HUES48 (cell line): ENCODE measurements at regions not wholly inside any gene's neighbourhood (a gene's known extent, or its start where the extent isn't known, plus 50 kb on each side); places are given as distances from the start of the nearest gene placed in this dataset.

Source experiments
- H3K27ac ChIP-seq: one replicate; pipeline ENCODE4 v1.7.0; 2013; ENCODE audit warnings: low read depth, low read length, inconsistent platforms
- H3K27me3 ChIP-seq: 2 replicates; pipeline ENCODE4 v1.6.1; 2013; ENCODE audit warnings: mild to moderate bottlenecking, low read length; ENCODE audit not compliant: control insufficient read depth, insufficient read depth
- H3K36me3 ChIP-seq: 2 replicates; pipeline ENCODE4 v1.6.1; 2013; ENCODE audit warnings: low read length; ENCODE audit not compliant: control insufficient read depth, insufficient read depth
- H3K4me1 ChIP-seq: 2 replicates; pipeline ENCODE4 v1.6.1; 2013; ENCODE audit warnings: mild to moderate bottlenecking, low read length; ENCODE audit not compliant: control insufficient read depth, insufficient read depth
- H3K4me3 ChIP-seq: 2 replicates; pipeline ENCODE4 v1.5.1; 2013; ENCODE audit warnings: mild to moderate bottlenecking, low read depth, low read length
- H3K9ac ChIP-seq: 2 replicates; pipeline ENCODE4 v1.6.1; 2013; ENCODE audit warnings: mild to moderate bottlenecking, low read depth, low read length, moderate library complexity
- H3K9me3 ChIP-seq: 2 replicates; pipeline ENCODE4 v1.6.1; 2013; ENCODE audit warnings: low read length; ENCODE audit not compliant: control insufficient read depth, insufficient read depth

DNA sequence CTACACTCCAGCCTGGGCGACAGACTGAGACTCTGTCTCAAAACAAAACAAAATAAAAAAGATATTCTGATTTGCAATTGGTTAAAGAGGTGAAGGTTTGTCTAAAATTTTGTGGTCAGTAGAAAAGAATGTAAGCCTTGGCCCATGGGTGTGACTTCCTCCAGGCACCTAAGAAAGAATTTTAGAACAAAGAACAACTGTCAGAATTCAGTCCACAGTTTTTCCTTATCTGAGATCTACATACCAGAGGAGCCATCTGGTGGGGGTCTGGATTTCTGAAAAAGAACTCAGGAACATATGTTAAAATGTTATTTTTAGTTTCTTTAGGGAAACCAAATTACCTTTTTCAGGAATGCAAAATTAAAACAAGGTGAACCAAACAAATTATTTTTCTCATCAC, 434.1 kb downstream of the ANKRD50 start:
- Histone ChIP-seq H3K9me3 (no peaks in the 10 kb centered on the region), H3K27ac (no peak overlapping the region), H3K4me1 (no peaks in the 10 kb centered on the region), H3K4me3 (no peak overlapping the region), H3K9ac (no peak overlapping the region), H3K36me3 (no peaks in the 10 kb centered on the region), H3K27me3 (no peaks in the 10 kb centered on the region)

DNA sequence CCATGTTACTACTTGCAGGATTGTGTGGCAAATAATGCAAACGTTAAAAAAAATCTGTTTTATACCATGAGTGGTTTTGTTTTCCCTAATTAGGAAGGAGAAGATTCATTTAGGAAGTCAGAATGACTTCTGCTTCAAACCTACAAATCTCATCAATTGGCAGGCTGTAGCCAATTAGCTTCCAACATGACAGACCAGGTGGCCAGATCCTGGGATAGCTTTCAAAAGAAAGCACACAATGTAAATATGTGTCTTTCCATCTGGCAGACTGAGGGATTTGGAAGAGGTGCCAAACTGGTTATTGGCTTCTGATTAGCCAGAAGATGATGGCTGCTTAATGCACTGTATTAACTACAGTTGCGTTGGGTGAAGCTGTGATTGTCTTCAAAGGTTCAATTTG, 432.8 kb downstream of the ANKRD50 start:
- H3K27me3 ChIP-seq: no peaks in the 10 kb centered on the region
- no peaks in the 10 kb centered on the region for H3K4me1 ChIP-seq
- no peak overlapping the region for H3K9ac ChIP-seq
- H3K9me3 ChIP-seq: no peaks in the 10 kb centered on the region
- no peaks in the 10 kb centered on the region for H3K36me3 ChIP-seq
- H3K27ac ChIP-seq: no peak overlapping the region
- H3K4me3 ChIP-seq: no peak overlapping the region

DNA sequence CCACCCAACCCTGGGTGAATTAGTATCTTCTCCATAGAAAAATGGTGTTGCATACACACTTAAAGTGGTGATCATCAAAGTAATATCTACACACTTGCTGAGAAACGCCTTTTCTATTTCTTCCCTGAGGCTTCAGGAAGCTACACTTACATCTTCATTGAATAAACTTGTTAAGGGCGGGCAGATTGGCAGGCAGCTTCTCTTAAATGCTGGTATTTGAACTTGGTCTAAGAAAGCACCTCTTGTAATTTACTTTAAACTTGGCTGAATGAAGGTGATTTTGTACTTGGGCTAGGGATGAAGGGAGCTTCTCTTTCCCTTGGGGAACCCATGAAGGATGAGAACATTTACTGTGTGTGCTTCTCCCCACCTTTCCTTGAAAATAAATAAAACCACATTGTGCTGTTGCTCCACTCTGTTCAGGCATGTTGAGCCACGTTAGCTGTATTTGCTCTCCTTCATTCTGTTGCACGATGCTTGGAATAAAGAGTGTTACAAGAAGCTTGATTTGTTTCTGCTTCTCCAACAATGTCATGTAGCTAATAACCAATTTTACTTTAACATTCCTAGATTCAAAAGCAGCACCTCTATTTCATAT, 430.1 kb downstream of the ANKRD50 start:
- H3K4me3 ChIP-seq: no peak overlapping the region
- H3K4me1 ChIP-seq: no peaks in the 10 kb centered on the region
- no peaks in the 10 kb centered on the region for H3K36me3 ChIP-seq
- H3K27ac ChIP-seq: no peak overlapping the region
- no peaks in the 10 kb centered on the region for H3K27me3 ChIP-seq
- no peak overlapping the region for H3K9ac ChIP-seq
- no peaks in the 10 kb centered on the region for H3K9me3 ChIP-seq

DNA sequence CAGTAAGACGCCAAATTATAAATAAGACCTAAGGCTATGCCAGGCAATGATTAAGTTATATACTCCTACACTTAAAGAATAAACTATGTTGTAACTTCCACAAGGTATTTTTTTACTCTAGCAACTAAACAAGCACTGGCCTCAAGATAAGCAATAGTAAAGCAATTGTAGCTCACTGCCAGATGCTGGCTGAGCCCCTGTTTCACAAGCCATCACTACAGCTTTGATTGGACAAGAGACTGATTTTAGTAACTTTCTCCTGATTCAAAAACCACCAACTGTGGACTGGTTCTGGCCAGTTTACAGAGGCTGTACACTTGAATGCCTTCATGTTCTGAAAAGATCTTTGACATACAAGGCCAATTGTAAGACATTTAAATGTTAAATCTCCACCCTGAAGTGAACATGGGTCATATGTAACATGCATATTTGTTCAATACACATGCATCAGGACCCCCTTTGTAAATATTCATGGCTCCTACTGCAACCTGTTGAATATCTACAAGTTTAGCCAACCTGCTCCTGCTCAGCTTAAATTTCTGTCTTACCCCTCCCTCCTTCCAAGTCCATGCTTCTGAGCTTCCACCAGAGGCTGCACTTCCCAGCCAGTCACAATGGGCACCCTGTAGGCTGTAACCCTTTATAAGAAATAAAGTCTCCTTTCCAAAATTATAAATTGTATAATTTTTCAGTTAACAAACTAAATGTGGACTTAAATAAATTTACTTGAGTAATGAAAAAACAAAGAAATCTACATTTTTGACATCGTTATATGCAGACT, 423.6 kb downstream of the ANKRD50 start:
- Histone ChIP-seq H3K4me3 (no peak overlapping the region), H3K36me3 (no peaks in the 10 kb centered on the region), H3K9me3 (no peaks in the 10 kb centered on the region), H3K27ac (no peak overlapping the region), H3K4me1 (no peaks in the 10 kb centered on the region), H3K27me3 (no peaks in the 10 kb centered on the region), H3K9ac (no peak overlapping the region)

DNA sequence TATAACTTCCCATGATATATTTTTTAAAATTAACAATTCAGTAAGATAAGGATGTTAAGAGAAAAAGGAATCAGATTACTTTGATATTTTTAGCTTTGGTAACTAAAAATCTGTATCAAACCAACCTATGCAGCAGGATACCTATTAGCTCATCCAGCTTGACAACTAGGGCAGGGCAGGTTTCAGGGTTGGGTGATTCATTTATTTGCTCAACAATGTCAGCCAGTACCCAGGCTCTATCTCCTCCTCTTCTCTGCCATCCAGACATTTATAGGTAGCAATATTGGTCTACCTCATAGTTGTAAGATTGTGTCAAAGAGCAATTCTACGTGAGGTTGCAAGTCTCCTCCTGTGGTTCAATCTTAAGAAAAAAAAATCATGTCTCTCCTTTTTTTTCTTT, 421.9 kb downstream of the ANKRD50 start:
- H3K9me3 ChIP-seq: no peaks in the 10 kb centered on the region
- H3K4me1 ChIP-seq: no peaks in the 10 kb centered on the region
- H3K27me3 ChIP-seq: no peaks in the 10 kb centered on the region
- no peak overlapping the region for H3K9ac ChIP-seq
- no peak overlapping the region for H3K4me3 ChIP-seq
- H3K36me3 ChIP-seq: no peaks in the 10 kb centered on the region
- no peak overlapping the region for H3K27ac ChIP-seq

DNA sequence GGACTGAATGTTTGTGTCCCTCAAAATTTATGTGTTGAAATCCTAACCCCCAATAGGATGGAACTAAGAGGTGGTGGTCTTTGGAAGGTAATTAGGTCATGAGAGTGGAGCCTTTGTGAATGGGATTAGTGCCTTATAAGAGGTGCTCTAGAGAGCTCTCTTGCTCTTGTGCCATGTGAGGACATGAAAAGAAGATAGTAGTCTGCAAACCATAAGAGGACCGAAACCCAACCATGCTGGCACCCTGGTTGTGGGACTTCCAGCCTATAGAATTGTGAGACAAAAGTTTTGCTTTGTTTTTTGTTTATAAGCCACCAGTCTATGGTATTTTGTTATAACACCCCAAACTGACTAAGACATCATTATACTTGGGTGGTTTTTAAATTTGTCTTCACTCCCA, 417.1 kb downstream of the ANKRD50 start:
- H3K9me3 ChIP-seq: no peaks in the 10 kb centered on the region
- no peak overlapping the region for H3K4me3 ChIP-seq
- no peaks in the 10 kb centered on the region for H3K27me3 ChIP-seq
- H3K27ac ChIP-seq: no peak overlapping the region
- H3K4me1 ChIP-seq: peaks cover 4% of the 10 kb centered on the region; the same call in 1 of the 2 replicates
- no peak overlapping the region for H3K9ac ChIP-seq
- H3K36me3 ChIP-seq: no peaks in the 10 kb centered on the region

DNA sequence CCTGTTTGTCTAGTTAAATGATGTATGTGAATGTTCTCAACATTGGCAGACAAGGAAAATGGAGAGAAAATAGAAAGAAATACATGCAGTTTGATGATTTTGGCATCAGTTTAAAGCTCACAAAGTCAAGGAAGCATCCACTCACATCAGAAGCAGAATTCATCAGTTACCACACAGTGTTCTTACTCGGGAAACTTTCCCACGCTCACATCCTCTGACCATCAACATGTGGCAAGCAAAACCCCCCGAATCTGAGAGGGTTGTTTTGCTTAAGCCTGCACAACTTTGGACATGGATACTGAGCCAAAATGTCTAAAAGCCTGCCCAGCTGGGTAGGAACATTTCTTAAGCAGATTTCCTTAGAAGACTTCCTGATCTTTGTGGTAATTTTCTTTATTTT, 407.6 kb downstream of the ANKRD50 start:
- H3K36me3 ChIP-seq: no peaks in the 10 kb centered on the region
- no peak overlapping the region for H3K9ac ChIP-seq
- peaks cover 8% of the 10 kb centered on the region for H3K4me1 ChIP-seq
- H3K4me3 ChIP-seq: no peak overlapping the region
- H3K27me3 ChIP-seq: no peaks in the 10 kb centered on the region
- H3K27ac ChIP-seq: no peak overlapping the region
- no peaks in the 10 kb centered on the region for H3K9me3 ChIP-seq

DNA sequence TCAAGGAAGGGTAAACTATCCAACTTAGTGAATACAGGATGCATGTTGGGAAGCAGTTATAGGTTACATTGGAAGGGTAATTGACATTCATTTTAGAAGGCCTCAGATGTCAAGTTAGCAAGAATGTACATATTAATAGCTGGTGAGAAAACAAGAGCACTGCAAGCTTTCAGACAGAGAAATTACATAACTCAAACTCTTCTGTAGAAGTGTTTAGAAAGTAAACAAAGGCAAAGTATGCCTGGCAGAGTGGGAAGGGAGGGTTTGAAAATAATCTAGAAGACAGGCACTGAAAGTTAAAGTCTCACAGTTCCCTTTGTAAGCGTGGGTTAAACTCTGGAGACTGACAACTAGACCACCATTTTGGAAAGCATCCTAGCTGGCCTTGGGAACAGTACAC, 406.2 kb downstream of the ANKRD50 start:
- Histone ChIP-seq H3K9me3 (no peaks in the 10 kb centered on the region), H3K4me1 (peaks cover 8% of the 10 kb centered on the region), H3K9ac (no peak overlapping the region), H3K4me3 (no peak overlapping the region), H3K27me3 (no peaks in the 10 kb centered on the region), H3K27ac (no peak overlapping the region), H3K36me3 (no peaks in the 10 kb centered on the region)

DNA sequence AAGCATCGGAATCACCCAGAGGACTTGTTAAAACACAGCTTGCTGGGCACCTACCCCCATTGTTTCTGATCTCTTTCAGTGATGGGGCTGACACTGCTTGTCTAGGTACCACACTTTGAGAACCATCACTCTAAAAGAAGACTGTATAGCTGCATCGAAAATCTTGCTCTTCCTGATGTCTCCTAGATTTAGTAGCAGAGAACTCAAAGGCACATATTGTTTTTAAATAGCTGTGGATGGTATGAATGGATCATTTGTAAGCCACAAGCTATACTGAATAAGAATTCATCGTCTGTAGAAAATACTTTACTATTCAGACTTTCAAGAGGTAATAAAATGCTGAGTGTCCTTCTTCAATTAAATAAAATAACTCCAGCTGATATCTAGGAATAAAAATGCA, 405.4 kb downstream of the ANKRD50 start:
- Histone ChIP-seq H3K4me3 (no peak overlapping the region), H3K36me3 (no peaks in the 10 kb centered on the region), H3K9ac (no peak overlapping the region), H3K9me3 (no peaks in the 10 kb centered on the region), H3K27me3 (no peaks in the 10 kb centered on the region), H3K27ac (no peak overlapping the region), H3K4me1 (peaks cover 8% of the 10 kb centered on the region)

DNA sequence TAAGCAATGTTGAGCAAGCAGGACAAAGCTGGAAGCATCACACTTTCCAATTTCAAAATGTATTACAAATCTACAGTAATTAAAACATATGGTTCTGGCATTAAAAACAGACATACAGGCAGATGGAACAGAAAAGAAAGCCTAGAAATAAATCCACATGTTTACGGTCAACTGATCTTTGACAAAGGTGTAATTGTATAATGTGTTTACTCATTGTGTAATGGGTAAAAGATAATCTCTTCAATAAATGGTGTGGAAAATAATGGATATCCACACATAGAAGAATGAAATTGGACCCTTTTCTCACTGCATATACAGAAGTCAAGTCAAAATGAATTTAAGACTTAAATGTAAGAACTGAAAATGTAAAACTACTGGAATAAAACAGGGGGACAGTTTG, 394.2 kb downstream of the ANKRD50 start:
- no peak overlapping the region for H3K4me3 ChIP-seq
- peaks cover 3% of the 10 kb centered on the region; the same call in 1 of the 2 replicates for H3K4me1 ChIP-seq
- no peak overlapping the region for H3K9ac ChIP-seq
- no peaks in the 10 kb centered on the region for H3K27me3 ChIP-seq
- no peaks in the 10 kb centered on the region for H3K9me3 ChIP-seq
- no peak overlapping the region for H3K27ac ChIP-seq
- H3K36me3 ChIP-seq: no peaks in the 10 kb centered on the region

DNA sequence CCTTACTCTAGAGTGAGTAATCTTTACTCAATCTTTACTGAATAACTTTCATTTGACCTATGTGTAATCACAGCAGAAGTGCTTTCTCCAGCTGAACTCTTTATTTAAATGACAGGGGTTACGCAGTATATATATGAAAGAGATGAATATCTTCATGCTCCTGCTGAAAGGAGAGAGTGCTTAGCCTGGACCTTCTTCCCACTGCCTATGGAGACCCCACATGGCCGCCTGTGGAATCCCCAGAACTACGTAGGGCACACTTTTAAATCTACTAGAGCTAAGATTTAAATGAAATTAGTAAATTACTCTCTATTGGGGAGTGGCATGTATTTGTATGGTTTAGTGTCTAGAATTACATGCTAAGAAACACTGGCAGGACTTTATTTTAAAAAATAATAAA, 391.2 kb downstream of the ANKRD50 start:
- H3K9ac ChIP-seq: no peak overlapping the region
- H3K27me3 ChIP-seq: no peaks in the 10 kb centered on the region

More for the DNA sequence above, 391.2 kb downstream of the ANKRD50 start:
- H3K9me3 ChIP-seq: no peaks in the 10 kb centered on the region
- H3K27ac ChIP-seq: no peak overlapping the region
- H3K4me1 ChIP-seq: peaks cover 3% of the 10 kb centered on the region; the same call in 1 of the 2 replicates
- no peaks in the 10 kb centered on the region for H3K36me3 ChIP-seq
- no peak overlapping the region for H3K4me3 ChIP-seq
